ENCODE measurements at regions not wholly inside any gene's neighbourhood (a gene's known extent, or its start where the extent isn't known, plus 50 kb on each side); places are given as distances from the start of the nearest gene placed in this dataset.

GRCh38 chr3:87173071-87173470 is 54.0 kb upstream of the CHMP2B start (continued):
- TF ChIP-seq HMGXB4 (CRISPR knock-in tag; IDR thresholded peaks at IDR 0.05) (no peak), CREM (CRISPR knock-in tag; IDR thresholded peaks at IDR 0.05) (no peak)
- TF ChIP-seq, protein P1, sequence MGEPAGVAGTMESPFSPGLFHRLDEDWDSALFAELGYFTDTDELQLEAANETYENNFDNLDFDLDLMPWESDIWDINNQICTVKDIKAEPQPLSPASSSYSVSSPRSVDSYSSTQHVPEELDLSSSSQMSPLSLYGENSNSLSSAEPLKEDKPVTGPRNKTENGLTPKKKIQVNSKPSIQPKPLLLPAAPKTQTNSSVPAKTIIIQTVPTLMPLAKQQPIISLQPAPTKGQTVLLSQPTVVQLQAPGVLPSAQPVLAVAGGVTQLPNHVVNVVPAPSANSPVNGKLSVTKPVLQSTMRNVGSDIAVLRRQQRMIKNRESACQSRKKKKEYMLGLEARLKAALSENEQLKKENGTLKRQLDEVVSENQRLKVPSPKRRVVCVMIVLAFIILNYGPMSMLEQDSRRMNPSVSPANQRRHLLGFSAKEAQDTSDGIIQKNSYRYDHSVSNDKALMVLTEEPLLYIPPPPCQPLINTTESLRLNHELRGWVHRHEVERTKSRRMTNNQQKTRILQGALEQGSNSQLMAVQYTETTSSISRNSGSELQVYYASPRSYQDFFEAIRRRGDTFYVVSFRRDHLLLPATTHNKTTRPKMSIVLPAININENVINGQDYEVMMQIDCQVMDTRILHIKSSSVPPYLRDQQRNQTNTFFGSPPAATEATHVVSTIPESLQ (CRISPR knock-in tag; IDR thresholded peaks at IDR 0.05): no peak

DNA sequence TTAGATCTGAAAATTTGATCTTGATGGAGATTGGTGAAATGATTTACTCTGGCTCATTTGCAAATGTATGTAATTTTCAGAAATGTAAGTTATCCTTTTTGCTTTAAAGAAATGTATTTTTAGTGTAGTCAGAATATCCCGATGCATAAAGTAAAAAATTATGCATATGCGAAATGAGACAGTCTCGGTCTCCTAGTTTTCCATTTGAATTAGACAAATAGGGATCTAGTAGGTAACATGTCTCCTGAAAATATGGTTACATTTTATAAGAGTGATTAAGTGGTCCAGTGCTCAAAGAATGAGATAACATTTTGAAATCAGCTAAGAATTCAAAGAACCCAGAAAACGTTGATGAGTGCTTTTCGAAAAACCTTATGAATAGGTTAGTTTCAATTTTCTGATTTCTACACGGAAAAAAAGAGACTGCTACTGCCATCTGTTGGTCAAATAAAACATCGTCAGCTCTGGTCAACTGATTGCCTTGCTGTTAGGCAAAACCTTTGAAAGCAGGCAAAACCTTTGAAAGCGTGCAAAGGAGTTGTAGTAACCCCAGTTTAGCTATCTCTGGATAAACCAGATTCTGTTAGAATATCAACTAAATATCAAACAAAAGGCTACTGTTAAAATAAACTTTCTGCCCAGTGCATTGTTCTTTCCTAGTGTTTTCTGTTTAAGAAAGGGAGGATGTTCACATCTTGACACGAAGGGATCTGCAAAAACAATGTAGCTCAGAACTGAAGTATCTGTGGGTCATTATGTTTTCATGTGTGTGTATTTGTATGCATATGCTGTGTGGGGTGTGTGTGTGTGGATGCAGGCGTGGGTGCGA is 59.3 kb upstream of the CHMP2B start:
- Mint-ChIP-seq H3K9me3 (no peaks in the 10 kb centered on the region), H3K27me3 (ENCODE audit: low read depth) (no peaks in the 10 kb centered on the region), H3K4me3 (no peak overlapping the region), H3K36me3 (no peaks in the 10 kb centered on the region), H3K27ac (no peak overlapping the region), H3K4me1 (peaks cover 4% of the 10 kb centered on the region)
- POLR2A ChIA-PET: no interaction called here
- ATAC-seq (peak; percentile 61), DNase-seq (ENCODE audit: low spot score) (no peak)
- TF ChIP-seq, protein P2, sequence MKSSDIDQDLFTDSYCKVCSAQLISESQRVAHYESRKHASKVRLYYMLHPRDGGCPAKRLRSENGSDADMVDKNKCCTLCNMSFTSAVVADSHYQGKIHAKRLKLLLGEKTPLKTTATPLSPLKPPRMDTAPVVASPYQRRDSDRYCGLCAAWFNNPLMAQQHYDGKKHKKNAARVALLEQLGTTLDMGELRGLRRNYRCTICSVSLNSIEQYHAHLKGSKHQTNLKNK (CRISPR knock-in tag; IDR thresholded peaks at IDR 0.05): no peak
- TF ChIP-seq, protein P3, sequence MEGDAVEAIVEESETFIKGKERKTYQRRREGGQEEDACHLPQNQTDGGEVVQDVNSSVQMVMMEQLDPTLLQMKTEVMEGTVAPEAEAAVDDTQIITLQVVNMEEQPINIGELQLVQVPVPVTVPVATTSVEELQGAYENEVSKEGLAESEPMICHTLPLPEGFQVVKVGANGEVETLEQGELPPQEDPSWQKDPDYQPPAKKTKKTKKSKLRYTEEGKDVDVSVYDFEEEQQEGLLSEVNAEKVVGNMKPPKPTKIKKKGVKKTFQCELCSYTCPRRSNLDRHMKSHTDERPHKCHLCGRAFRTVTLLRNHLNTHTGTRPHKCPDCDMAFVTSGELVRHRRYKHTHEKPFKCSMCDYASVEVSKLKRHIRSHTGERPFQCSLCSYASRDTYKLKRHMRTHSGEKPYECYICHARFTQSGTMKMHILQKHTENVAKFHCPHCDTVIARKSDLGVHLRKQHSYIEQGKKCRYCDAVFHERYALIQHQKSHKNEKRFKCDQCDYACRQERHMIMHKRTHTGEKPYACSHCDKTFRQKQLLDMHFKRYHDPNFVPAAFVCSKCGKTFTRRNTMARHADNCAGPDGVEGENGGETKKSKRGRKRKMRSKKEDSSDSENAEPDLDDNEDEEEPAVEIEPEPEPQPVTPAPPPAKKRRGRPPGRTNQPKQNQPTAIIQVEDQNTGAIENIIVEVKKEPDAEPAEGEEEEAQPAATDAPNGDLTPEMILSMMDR (IDR thresholded peaks at IDR 0.05): peak; percentile 51; the same call in 1 of the 2 replicates
- TF ChIP-seq, protein P1 (CRISPR knock-in tag; IDR thresholded peaks at IDR 0.05): no peak
- CTCF ChIA-PET: interaction anchor here (0.6 to 1.8 kb wide), 17 partner anchors 11 to 1112 kb away, joined by 3 to 29 read pairs (median 4); partner anchors contain the start of genes CHMP2B and VGLL3

DNA sequence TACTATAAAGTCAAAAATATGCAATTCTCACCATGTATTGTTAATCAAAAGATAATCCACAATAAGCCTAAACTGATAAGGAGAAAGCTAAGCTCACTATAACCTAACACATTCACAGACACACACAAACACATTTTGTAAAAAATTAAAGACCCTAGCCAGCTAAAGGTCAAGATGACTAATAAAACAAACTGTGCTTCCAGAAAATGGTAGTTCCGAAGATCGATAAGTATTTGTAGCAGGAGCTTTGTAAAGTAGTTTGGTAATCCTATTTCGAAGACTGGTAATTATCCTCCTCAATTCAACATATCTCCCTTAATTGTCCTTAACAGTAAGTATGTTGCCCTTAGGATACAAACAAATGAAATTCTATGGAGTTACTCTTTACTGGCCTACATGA is 62.9 kb upstream of the CHMP2B start:
- no peak for ATAC-seq
- DNase-seq (ENCODE audit: low spot score): no peak
- no peaks in the 10 kb centered on the region for H3K36me3 Mint-ChIP-seq
- TF ChIP-seq JAZF1 (CRISPR knock-in tag; IDR thresholded peaks at IDR 0.05): no peak
- no peak for TF ChIP-seq ZNF138 (CRISPR knock-in tag; conservative IDR thresholded peaks at IDR 0.05)
- no peak for TF ChIP-seq ZNF263 (CRISPR knock-in tag; IDR thresholded peaks at IDR 0.05; ENCODE audit: low read depth)
- TF ChIP-seq ERG (CRISPR knock-in tag; IDR thresholded peaks at IDR 0.05): no peak
- TF ChIP-seq NFYB (CRISPR knock-in tag; conservative IDR thresholded peaks at IDR 0.05; ENCODE audit: low read depth): no peak
- no peak for TF ChIP-seq E2F1 (CRISPR knock-in tag; IDR thresholded peaks at IDR 0.05)
- POLR2A ChIA-PET: interaction anchor here (1.3 kb wide), 1 partner anchor 14 kb away, joined by 3 read pairs; no protein-coding TSS in a partner anchor
- CTCF ChIA-PET: no interaction called here
- no peak overlapping the region for H3K4me3 Mint-ChIP-seq
- no peaks in the 10 kb centered on the region for H3K27me3 Mint-ChIP-seq (ENCODE audit: low read depth)
- peaks cover 21% of the 10 kb centered on the region for H3K4me1 Mint-ChIP-seq
- H3K27ac Mint-ChIP-seq: no peak overlapping the region
- H3K9me3 Mint-ChIP-seq: peaks cover 4% of the 10 kb centered on the region
